GM12875 (cell line): ENCODE measurements at regions not wholly inside any gene's neighbourhood (a gene's known extent, or its start where the extent isn't known, plus 50 kb on each side); places are given as distances from the start of the nearest gene placed in this dataset.

Experiments
- H3K4me3 ChIP-seq: one replicate; pipeline ENCODE4 v1.5.1; 2011; ENCODE audit warnings: low read depth, low read length, control low read depth
- CTCF ChIP-seq: IDR thresholded peaks from 2 replicates; pipeline ENCODE4 v1.5.1; 2011; ENCODE audit warnings: low read depth, mild to moderate bottlenecking, control low read depth, inconsistent platforms, low read length, moderate library complexity, borderline replicate concordance; ENCODE audit not compliant: insufficient read depth

- no peak overlapping the region for H3K4me3 ChIP-seq
- no peak for TF ChIP-seq CTCF
These were observed 94.5 kb upstream of the ANKEF1 start for GRCh38 chr20:9940329-9940728.

- no peak for TF ChIP-seq CTCF
- no peak overlapping the region for H3K4me3 ChIP-seq
These were observed 95.6 kb upstream of the ANKEF1 start for GRCh38 chr20:9939231-9939630.

- no peak overlapping the region for H3K4me3 ChIP-seq
- no peak for TF ChIP-seq CTCF
These were observed 96.4 kb upstream of the PAK5 start for GRCh38 chr20:9935285-9935684.

GRCh38 chr20:9930142-9930541 lies 91.3 kb upstream of the PAK5 start:
- H3K4me3 ChIP-seq = no peak overlapping the region
- TF ChIP-seq CTCF = no peak

- no peak overlapping the region for H3K4me3 ChIP-seq
- no peak for TF ChIP-seq CTCF
These were observed 90.1 kb upstream of the PAK5 start for GRCh38 chr20:9928955-9929354.

GRCh38 chr20:9928281-9928737 lies 89.4 kb upstream of the PAK5 start:
- no peak overlapping the region for H3K4me3 ChIP-seq
- TF ChIP-seq CTCF = no peak

- TF ChIP-seq CTCF = no peak
- no peak overlapping the region for H3K4me3 ChIP-seq
These were observed 88.3 kb upstream of the PAK5 start for GRCh38 chr20:9927224-9927623.
